HG03095 (cell line): ENCODE measurements at regions not wholly inside any gene's neighbourhood (a gene's known extent, or its start where the extent isn't known, plus 50 kb on each side); places are given as distances from the start of the nearest gene placed in this dataset.
A peak's percentile ranks its signal among the peaks of the same experiment; 100 is the strongest.

Source experiments
- ATAC-seq: cut with Tn5 transposase; IDR thresholded peaks from one replicate; pipeline ENCODE4 v1.9.1; 2021; ENCODE audit warnings: moderate library complexity; ENCODE audit not compliant: unreplicated experiment

- no peak for ATAC-seq
Observed at GRCh38 chr5:153094333-153094732, 396.1 kb upstream of the GRIA1 start.

GRCh38 chr5:153096381-153096780, 394.1 kb upstream of the GRIA1 start:
- no peak for ATAC-seq

GRCh38 chr5:153099328-153099727, 391.1 kb upstream of the GRIA1 start:
- no peak for ATAC-seq

GRCh38 chr5:153101235-153102180, 389.0 kb upstream of the GRIA1 start:
- ATAC-seq, result no peak

GRCh38 chr5:153116916-153117315, 373.6 kb upstream of the GRIA1 start:
- no peak for ATAC-seq

GRCh38 chr5:153118018-153118417, 372.5 kb upstream of the GRIA1 start:
- no peak for ATAC-seq

GRCh38 chr5:153122403-153122802, 368.1 kb upstream of the GRIA1 start:
- ATAC-seq, result no peak

- no peak for ATAC-seq
Observed at GRCh38 chr5:153130296-153130695, 360.2 kb upstream of the GRIA1 start.

GRCh38 chr5:153135411-153135810, 355.1 kb upstream of the GRIA1 start:
- no peak for ATAC-seq

- ATAC-seq, result no peak
Observed at GRCh38 chr5:153136910-153137614, 353.4 kb upstream of the GRIA1 start.

GRCh38 chr5:153147891-153148623, 342.4 kb upstream of the GRIA1 start:
- peak; percentile 62 for ATAC-seq

GRCh38 chr5:153148624-153148976, 341.9 kb upstream of the GRIA1 start:
- no peak for ATAC-seq

- ATAC-seq, result no peak
Observed at GRCh38 chr5:153151558-153151957, 338.9 kb upstream of the GRIA1 start.

- no peak for ATAC-seq
Observed at GRCh38 chr5:153153086-153153485, 337.4 kb upstream of the GRIA1 start.

- no peak for ATAC-seq
Observed at GRCh38 chr5:153157156-153157555, 333.3 kb upstream of the GRIA1 start.

GRCh38 chr5:153158608-153159007, 331.9 kb upstream of the GRIA1 start:
- ATAC-seq, result no peak

- ATAC-seq, result no peak
Observed at GRCh38 chr5:153159616-153160015, 330.9 kb upstream of the GRIA1 start.

GRCh38 chr5:153168241-153168640, 322.2 kb upstream of the GRIA1 start:
- no peak for ATAC-seq

- ATAC-seq, result no peak
Observed at GRCh38 chr5:153187503-153187902, 303.0 kb upstream of the GRIA1 start.

GRCh38 chr5:153206361-153206760, 284.1 kb upstream of the GRIA1 start:
- no peak for ATAC-seq

- ATAC-seq, result no peak
Observed at GRCh38 chr5:153209016-153209415, 281.5 kb upstream of the GRIA1 start.

GRCh38 chr5:153209687-153210086, 280.8 kb upstream of the GRIA1 start:
- no peak for ATAC-seq
